ENCODE measurements at regions not wholly inside any gene's neighbourhood (a gene's known extent, or its start where the extent isn't known, plus 50 kb on each side); places are given as distances from the start of the nearest gene placed in this dataset.

DNA sequence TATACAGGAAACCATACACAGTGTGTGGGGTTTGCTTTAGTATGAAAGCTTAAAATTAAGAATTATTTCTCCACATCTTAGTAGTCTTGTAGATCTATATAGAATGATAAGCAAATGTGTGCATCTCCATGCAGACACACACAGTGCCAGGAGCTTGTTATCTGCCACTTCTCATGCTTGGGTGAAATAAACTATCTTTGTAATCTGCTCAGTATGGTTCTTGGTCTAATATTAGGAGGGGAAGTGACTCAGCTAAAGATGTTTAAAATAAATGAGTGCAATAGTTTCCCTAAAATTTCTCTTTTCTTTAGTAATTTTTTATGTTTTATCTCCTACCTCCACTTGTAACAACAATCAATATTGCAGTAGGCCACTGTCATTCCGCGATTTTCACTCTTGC, 689.6 kb downstream of the TAF11L14 start:
- CTCF ChIA-PET: no interaction called here
- BruUV-seq (replicated peaks): no TSS peak
- no peaks in the 10 kb centered on the region for H3K9me3 Mint-ChIP-seq (ENCODE audit: low read depth, unreplicated experiment)
- TF ChIP-seq, protein P1, sequence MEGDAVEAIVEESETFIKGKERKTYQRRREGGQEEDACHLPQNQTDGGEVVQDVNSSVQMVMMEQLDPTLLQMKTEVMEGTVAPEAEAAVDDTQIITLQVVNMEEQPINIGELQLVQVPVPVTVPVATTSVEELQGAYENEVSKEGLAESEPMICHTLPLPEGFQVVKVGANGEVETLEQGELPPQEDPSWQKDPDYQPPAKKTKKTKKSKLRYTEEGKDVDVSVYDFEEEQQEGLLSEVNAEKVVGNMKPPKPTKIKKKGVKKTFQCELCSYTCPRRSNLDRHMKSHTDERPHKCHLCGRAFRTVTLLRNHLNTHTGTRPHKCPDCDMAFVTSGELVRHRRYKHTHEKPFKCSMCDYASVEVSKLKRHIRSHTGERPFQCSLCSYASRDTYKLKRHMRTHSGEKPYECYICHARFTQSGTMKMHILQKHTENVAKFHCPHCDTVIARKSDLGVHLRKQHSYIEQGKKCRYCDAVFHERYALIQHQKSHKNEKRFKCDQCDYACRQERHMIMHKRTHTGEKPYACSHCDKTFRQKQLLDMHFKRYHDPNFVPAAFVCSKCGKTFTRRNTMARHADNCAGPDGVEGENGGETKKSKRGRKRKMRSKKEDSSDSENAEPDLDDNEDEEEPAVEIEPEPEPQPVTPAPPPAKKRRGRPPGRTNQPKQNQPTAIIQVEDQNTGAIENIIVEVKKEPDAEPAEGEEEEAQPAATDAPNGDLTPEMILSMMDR (IDR thresholded peaks at IDR 0.05; ENCODE audit: unreplicated experiment): no peak
- H3K27me3 Mint-ChIP-seq (ENCODE audit: unreplicated experiment): no peaks in the 10 kb centered on the region
- no peaks in the 10 kb centered on the region for H3K36me3 Mint-ChIP-seq (ENCODE audit: insufficient read depth, unreplicated experiment)
- intact Hi-C loops (cut with micrococcal nuclease; ENCODE audit: unreplicated experiment): no loop called here
- H3K27ac Mint-ChIP-seq (ENCODE audit: unreplicated experiment): no peak overlapping the region
- no peaks in the 10 kb centered on the region for H3K4me1 Mint-ChIP-seq (ENCODE audit: low read depth, unreplicated experiment)
- no peak for DNase-seq
- no peak overlapping the region for H3K4me3 Mint-ChIP-seq (ENCODE audit: low read depth, unreplicated experiment)

DNA sequence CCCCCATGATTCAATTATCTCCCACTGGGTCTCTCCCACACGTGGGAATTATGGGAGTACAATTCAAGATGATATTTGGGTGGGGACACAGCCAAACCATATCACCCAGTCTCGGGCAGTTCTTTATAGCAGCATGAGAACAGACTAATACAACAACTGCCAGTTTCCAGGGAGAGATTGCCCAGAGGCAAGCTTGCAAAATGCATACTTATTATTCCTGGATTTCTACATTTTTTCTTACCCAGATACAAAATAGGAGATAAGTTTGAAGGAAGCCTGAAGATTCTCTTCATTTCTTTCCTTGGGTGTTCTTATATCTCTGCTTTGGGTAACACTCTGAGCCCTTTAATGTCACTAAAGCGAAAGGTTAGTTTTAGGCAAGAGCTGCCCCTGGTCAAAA, 691.2 kb downstream of the TAF11L14 start:
- no peaks in the 10 kb centered on the region for H3K4me1 Mint-ChIP-seq (ENCODE audit: low read depth, unreplicated experiment)
- BruUV-seq (replicated peaks): no TSS peak
- no peaks in the 10 kb centered on the region for H3K9me3 Mint-ChIP-seq (ENCODE audit: low read depth, unreplicated experiment)
- no peaks in the 10 kb centered on the region for H3K27me3 Mint-ChIP-seq (ENCODE audit: unreplicated experiment)
- intact Hi-C loops (cut with micrococcal nuclease; ENCODE audit: unreplicated experiment): no loop called here
- DNase-seq: no peak
- H3K36me3 Mint-ChIP-seq (ENCODE audit: insufficient read depth, unreplicated experiment): no peaks in the 10 kb centered on the region
- H3K4me3 Mint-ChIP-seq (ENCODE audit: low read depth, unreplicated experiment): no peak overlapping the region
- TF ChIP-seq, protein P1 (IDR thresholded peaks at IDR 0.05; ENCODE audit: unreplicated experiment): no peak
- H3K27ac Mint-ChIP-seq (ENCODE audit: unreplicated experiment): no peak overlapping the region
- CTCF ChIA-PET: no interaction called here

DNA sequence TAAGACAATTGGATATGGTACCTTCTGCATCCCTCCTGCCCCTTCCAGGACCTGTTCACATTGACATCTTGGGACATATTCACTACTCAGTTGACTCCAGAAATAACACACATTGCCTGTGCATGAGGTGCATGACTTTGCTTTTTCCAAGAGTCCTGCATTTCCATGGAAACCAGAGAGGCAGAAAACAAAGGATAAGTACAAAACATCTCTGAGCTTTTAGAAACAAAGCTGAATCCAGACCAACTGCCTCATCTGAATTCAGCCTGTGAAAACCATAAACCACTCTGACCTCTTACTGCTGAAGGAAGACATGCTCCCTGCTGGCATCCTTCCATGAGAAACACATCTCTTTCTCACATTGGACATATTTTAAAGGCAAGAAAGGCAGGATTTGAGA, 695.1 kb downstream of the TAF11L14 start:
- H3K27me3 Mint-ChIP-seq (ENCODE audit: unreplicated experiment): no peaks in the 10 kb centered on the region
- H3K4me3 Mint-ChIP-seq (ENCODE audit: low read depth, unreplicated experiment): no peak overlapping the region
- intact Hi-C loops (cut with micrococcal nuclease; ENCODE audit: unreplicated experiment): no loop called here
- no peak for DNase-seq
- TF ChIP-seq, protein P1 (IDR thresholded peaks at IDR 0.05; ENCODE audit: unreplicated experiment): no peak
- BruUV-seq (replicated peaks): no TSS peak
- H3K9me3 Mint-ChIP-seq (ENCODE audit: low read depth, unreplicated experiment): peaks cover 4% of the 10 kb centered on the region
- no peaks in the 10 kb centered on the region for H3K36me3 Mint-ChIP-seq (ENCODE audit: insufficient read depth, unreplicated experiment)
- H3K4me1 Mint-ChIP-seq (ENCODE audit: low read depth, unreplicated experiment): no peaks in the 10 kb centered on the region
- H3K27ac Mint-ChIP-seq (ENCODE audit: unreplicated experiment): no peak overlapping the region
- CTCF ChIA-PET: no interaction called here

DNA sequence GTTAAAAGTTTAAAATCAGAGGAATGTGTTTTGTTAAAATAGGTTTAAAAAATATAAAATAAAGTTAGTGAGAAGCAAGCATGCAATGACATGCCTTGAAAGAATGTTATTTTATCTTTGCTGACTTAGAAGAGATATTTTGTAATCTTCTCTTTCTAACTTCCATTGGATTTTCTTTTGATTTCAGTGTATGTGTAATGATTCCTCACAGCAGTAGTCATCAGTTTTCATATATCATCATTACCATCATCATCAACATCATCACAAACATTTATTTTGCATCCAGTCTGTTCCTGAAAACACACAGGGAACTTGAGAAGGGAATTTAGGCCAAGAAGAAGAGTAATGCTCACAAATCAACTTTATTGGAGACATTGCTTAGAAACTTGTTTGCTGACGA, 699.6 kb downstream of the TAF11L14 start:
- intact Hi-C loops (cut with micrococcal nuclease; ENCODE audit: unreplicated experiment): no loop called here
- Mint-ChIP-seq H3K4me3 (ENCODE audit: low read depth, unreplicated experiment) (no peak overlapping the region), H3K4me1 (ENCODE audit: low read depth, unreplicated experiment) (no peaks in the 10 kb centered on the region), H3K27me3 (ENCODE audit: unreplicated experiment) (no peaks in the 10 kb centered on the region), H3K36me3 (ENCODE audit: insufficient read depth, unreplicated experiment) (no peaks in the 10 kb centered on the region), H3K27ac (ENCODE audit: unreplicated experiment) (no peak overlapping the region), H3K9me3 (ENCODE audit: low read depth, unreplicated experiment) (peaks cover 9% of the 10 kb centered on the region)
- no peak for DNase-seq
- TF ChIP-seq, protein P1 (IDR thresholded peaks at IDR 0.05; ENCODE audit: unreplicated experiment): no peak
- no TSS peak for BruUV-seq (replicated peaks)
- CTCF ChIA-PET: no interaction called here

DNA sequence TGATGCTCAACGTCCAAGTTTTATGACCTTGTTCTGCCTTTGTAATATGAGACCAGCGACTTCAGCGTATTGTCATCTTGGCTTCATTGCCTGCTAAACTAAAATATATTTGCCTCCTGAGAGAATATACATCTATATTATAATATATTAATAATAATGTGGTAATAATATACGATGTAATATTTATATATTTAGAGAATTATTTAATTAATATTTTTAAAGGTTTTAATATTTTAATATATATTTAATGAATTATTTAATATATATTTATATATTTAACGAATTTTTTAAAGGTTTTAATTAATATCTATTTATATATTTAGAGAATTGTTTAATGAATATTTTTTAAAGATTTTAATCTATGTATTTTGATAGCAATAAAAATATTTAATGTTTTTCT, 700.7 kb downstream of the TAF11L14 start:
- no TSS peak for BruUV-seq (replicated peaks)
- TF ChIP-seq, protein P1 (IDR thresholded peaks at IDR 0.05; ENCODE audit: unreplicated experiment): no peak
- CTCF ChIA-PET: no interaction called here
- no peaks in the 10 kb centered on the region for H3K27me3 Mint-ChIP-seq (ENCODE audit: unreplicated experiment)
- no peak for DNase-seq
- no peak overlapping the region for H3K27ac Mint-ChIP-seq (ENCODE audit: unreplicated experiment)
- H3K4me1 Mint-ChIP-seq (ENCODE audit: low read depth, unreplicated experiment): no peaks in the 10 kb centered on the region
- H3K4me3 Mint-ChIP-seq (ENCODE audit: low read depth, unreplicated experiment): no peak overlapping the region
- intact Hi-C loops (cut with micrococcal nuclease; ENCODE audit: unreplicated experiment): no loop called here
- H3K9me3 Mint-ChIP-seq (ENCODE audit: low read depth, unreplicated experiment): peaks cover 9% of the 10 kb centered on the region
- no peaks in the 10 kb centered on the region for H3K36me3 Mint-ChIP-seq (ENCODE audit: insufficient read depth, unreplicated experiment)
